OCI-LY7 (cell line): ENCODE measurements at regions not wholly inside any gene's neighbourhood (a gene's known extent, or its start where the extent isn't known, plus 50 kb on each side); places are given as distances from the start of the nearest gene placed in this dataset.

Source experiments
- BruUV-seq: library from RNA; stranded (reverse); fragments of 400-500 nt; replicated peaks from 2 replicates; lab custom pipeline; 2021; lab: Mats Ljungman, UMichigan
- CTCF ChIA-PET: fragments of 300-600 bp; sonication (Branson Sonifier 250); formaldehyde crosslinking; loops from one replicate; lab custom pipeline; 2022; ENCODE audit warnings: antibody characterized with exemption; ENCODE audit not compliant: unreplicated experiment; lab: Charles Lee
- POLR2A ChIA-PET: fragments of 300-600 bp; sonication (Branson Sonifier 250); formaldehyde crosslinking; loops from one replicate; lab custom pipeline; 2022; ENCODE audit warnings: antibody characterized with exemption; lab: Charles Lee
- DNase-seq: peaks from one replicate; pipeline ENCODE4 v3.0.0-alpha.2; 2015; ENCODE audit warnings: low spot score
- H2AFZ ChIP-seq: fragments of 200-600 bp; sonication (generic), shearing (Covaris generic); 2 replicates; pipeline ENCODE4 v1.6.1; 2014; ENCODE audit warnings: mild to moderate bottlenecking, antibody characterized with exemption, low read length, moderate library complexity
- H3K27ac ChIP-seq: fragments of 200-600 bp; sonication (generic); 2 replicates; pipeline ENCODE4 v1.5.1; 2014; ENCODE audit warnings: mixed run types, low read depth, mild to moderate bottlenecking, moderate library complexity, low read length, inconsistent platforms; ENCODE audit not compliant: poor library complexity, severe bottlenecking
- H3K36me3 ChIP-seq: fragments of 200-600 bp; sonication (generic); 2 replicates; pipeline ENCODE4 v1.6.1; 2014; ENCODE audit warnings: mild to moderate bottlenecking, antibody characterized with exemption, low read length, moderate library complexity, mixed read lengths; ENCODE audit not compliant: insufficient read depth
- H3K4me1 ChIP-seq: fragments of 200-600 bp; sonication (generic); 2 replicates; pipeline ENCODE4 v1.5.1; 2014; ENCODE audit warnings: mild to moderate bottlenecking, low read length; ENCODE audit not compliant: insufficient read depth, poor library complexity, severe bottlenecking
- H3K4me2 ChIP-seq: fragments of 200-600 bp; sonication (generic); 2 replicates; pipeline ENCODE4 v1.6.1; 2014; ENCODE audit warnings: mild to moderate bottlenecking, low read length
- H3K4me3 ChIP-seq: fragments of 200-600 bp; sonication (generic); 2 replicates; pipeline ENCODE4 v1.5.1; 2014; ENCODE audit warnings: mild to moderate bottlenecking, low read depth, low read length; ENCODE audit not compliant: poor library complexity, severe bottlenecking
- H3K79me2 ChIP-seq: fragments of 200-600 bp; sonication (generic); 2 replicates; pipeline ENCODE4 v1.6.1; 2016; ENCODE audit warnings: low read depth, mild to moderate bottlenecking, low read length, moderate library complexity, mixed read lengths; ENCODE audit not compliant: insufficient read depth
- H3K9me2 ChIP-seq: fragments of 200-600 bp; sonication (generic); 2 replicates; pipeline ENCODE4 v1.6.1; 2016; ENCODE audit warnings: mild to moderate bottlenecking, low read length, mixed read lengths; ENCODE audit not compliant: insufficient read depth
- H3K9me3 ChIP-seq: fragments of 200-600 bp; sonication (generic); 2 replicates; pipeline ENCODE4 v1.6.1; 2014; ENCODE audit warnings: mild to moderate bottlenecking, mixed run types, low read length, mixed read lengths
- H4K20me1 ChIP-seq: fragments of 200-600 bp; sonication (generic); 2 replicates; pipeline ENCODE4 v1.6.1; 2014; ENCODE audit warnings: mild to moderate bottlenecking, antibody characterized with exemption, low read length, moderate library complexity, mixed read lengths; ENCODE audit not compliant: insufficient read depth
- EZH2phosphoT487 ChIP-seq: fragments of 200-600 bp; sonication (generic); IDR thresholded peaks from 2 replicates; pipeline ENCODE4 v1.6.1; 2018; ENCODE audit warnings: low read depth, borderline replicate concordance, mild to moderate bottlenecking, mixed run types, antibody characterized with exemption, low read length, moderate library complexity, mixed read lengths
- intact Hi-C: fragments of 100-400 bp; cut with micrococcal nuclease; formaldehyde crosslinking; loops from one replicate; pipeline ENCODE4 v1.10.0; 2022; ENCODE audit not compliant: unreplicated experiment
- TF ChIP-seq, protein P1 (sequence below): fragments of 200-600 bp; sonication (generic); conservative IDR thresholded peaks from 2 replicates; pipeline ENCODE4 v1.5.1; 2014; ENCODE audit warnings: mild to moderate bottlenecking, antibody characterized with exemption, low read length, moderate library complexity, mixed read lengths

GRCh38 chr2:4053769-4054493 lies 350.6 kb downstream of the DCDC2C start:
- ChIA-PET POLR2A (no interaction called here), CTCF (interaction anchor here (0.5 kb wide), 1 partner anchor 92 kb away, joined by 3 read pairs; no protein-coding TSS in a partner anchor)
- no peak overlapping the region for H3K4me3 ChIP-seq
- no TSS peak for BruUV-seq
- no peaks in the 10 kb centered on the region for H3K36me3 ChIP-seq
- H3K27ac ChIP-seq: no peak overlapping the region
- H3K4me1 ChIP-seq: no peaks in the 10 kb centered on the region
- no peak overlapping the region for H2AFZ ChIP-seq
- no peaks in the 10 kb centered on the region for H3K79me2 ChIP-seq
- TF ChIP-seq, protein P1, sequence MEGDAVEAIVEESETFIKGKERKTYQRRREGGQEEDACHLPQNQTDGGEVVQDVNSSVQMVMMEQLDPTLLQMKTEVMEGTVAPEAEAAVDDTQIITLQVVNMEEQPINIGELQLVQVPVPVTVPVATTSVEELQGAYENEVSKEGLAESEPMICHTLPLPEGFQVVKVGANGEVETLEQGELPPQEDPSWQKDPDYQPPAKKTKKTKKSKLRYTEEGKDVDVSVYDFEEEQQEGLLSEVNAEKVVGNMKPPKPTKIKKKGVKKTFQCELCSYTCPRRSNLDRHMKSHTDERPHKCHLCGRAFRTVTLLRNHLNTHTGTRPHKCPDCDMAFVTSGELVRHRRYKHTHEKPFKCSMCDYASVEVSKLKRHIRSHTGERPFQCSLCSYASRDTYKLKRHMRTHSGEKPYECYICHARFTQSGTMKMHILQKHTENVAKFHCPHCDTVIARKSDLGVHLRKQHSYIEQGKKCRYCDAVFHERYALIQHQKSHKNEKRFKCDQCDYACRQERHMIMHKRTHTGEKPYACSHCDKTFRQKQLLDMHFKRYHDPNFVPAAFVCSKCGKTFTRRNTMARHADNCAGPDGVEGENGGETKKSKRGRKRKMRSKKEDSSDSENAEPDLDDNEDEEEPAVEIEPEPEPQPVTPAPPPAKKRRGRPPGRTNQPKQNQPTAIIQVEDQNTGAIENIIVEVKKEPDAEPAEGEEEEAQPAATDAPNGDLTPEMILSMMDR: peak; percentile 61; the same call in 1 of the 2 replicates
- no peak for TF ChIP-seq EZH2phosphoT487
- no peaks in the 10 kb centered on the region for H3K9me3 ChIP-seq
- H3K4me2 ChIP-seq: no peak overlapping the region
- H3K9me2 ChIP-seq: no peaks in the 10 kb centered on the region
- no peak for DNase-seq
- intact Hi-C loops: no loop called here
- H4K20me1 ChIP-seq: no peaks in the 10 kb centered on the region

DNA sequence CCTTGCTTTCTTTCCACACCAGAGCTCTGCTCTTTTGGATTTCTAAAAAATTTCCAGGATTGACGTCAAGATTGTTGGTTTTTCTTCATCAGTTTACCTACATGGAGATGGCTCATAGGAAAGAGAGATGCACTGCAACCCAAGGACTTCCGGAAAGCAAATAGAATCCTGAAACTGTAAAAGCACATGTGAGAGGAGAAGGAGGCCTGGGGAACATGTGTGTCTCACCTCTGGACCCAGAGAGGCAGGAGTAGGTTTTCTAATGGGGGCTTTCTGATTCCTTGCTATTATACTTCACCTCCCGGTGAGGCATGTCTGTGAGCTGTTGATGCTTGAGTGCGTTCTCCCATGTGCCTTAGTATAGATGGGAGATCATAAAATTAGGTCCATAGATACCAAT lies 362.8 kb downstream of the DCDC2C start:
- Histone ChIP-seq H3K9me3 (no peaks in the 10 kb centered on the region), H4K20me1 (no peaks in the 10 kb centered on the region), H3K36me3 (no peaks in the 10 kb centered on the region), H2AFZ (no peak overlapping the region), H3K27ac (no peak overlapping the region), H3K4me2 (no peak overlapping the region), H3K79me2 (no peaks in the 10 kb centered on the region), H3K4me1 (no peaks in the 10 kb centered on the region), H3K4me3 (no peak overlapping the region), H3K9me2 (no peaks in the 10 kb centered on the region)
- no TSS peak for BruUV-seq
- DNase-seq: no peak
- intact Hi-C loops: no loop called here
- POLR2A ChIA-PET: no interaction called here
- TF ChIP-seq, protein P1: no peak
- TF ChIP-seq EZH2phosphoT487: no peak
- CTCF ChIA-PET: no interaction called here

DNA sequence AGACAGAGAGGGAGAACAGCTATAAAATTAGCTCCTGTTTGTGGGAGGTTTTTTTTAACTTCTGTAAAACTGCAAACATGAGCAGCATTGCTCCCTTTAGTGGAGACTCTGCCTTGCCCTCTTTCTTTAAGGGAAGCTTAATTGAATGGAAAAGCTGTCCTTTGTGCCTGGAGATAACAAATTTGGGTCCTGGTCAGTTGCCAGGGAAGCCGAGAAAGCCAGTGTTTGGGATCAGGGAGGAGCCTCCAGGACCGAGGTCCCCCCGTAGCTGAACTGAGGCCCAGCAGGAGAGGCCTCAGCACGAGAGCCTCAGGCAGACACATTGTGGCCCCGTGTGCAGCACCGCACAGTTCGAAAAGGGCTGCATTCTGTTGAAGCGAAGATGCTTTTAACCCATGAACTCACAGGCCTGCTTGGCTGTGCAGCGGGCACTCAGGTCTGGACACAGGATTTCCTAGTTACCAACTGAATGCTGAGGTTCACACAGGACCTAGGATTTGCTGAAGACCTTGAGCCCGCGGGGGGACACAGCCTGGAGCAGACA lies 369.7 kb downstream of the DCDC2C start:
- H3K9me2 ChIP-seq: no peaks in the 10 kb centered on the region
- H2AFZ ChIP-seq: no peak overlapping the region
- H3K9me3 ChIP-seq: no peaks in the 10 kb centered on the region
- H3K79me2 ChIP-seq: no peaks in the 10 kb centered on the region
- H3K4me3 ChIP-seq: no peak overlapping the region
- intact Hi-C loops: no loop called here
- no peaks in the 10 kb centered on the region for H3K36me3 ChIP-seq
- no TSS peak for BruUV-seq
- TF ChIP-seq EZH2phosphoT487: no peak
- H3K4me1 ChIP-seq: no peaks in the 10 kb centered on the region
- no peak overlapping the region for H3K4me2 ChIP-seq
- H3K27ac ChIP-seq: no peak overlapping the region
- CTCF ChIA-PET: no interaction called here
- no peak for DNase-seq
- no peaks in the 10 kb centered on the region for H4K20me1 ChIP-seq
- POLR2A ChIA-PET: interaction anchor here (0.7 to 1.1 kb wide), 3 partner anchors 20 to 1022 kb away, joined by 3 read pairs; no protein-coding TSS in a partner anchor
